GM19035 (cell line): ENCODE measurements at regions not wholly inside any gene's neighbourhood (a gene's known extent, or its start where the extent isn't known, plus 50 kb on each side); places are given as distances from the start of the nearest gene placed in this dataset.

Source experiments
- ATAC-seq: cut with Tn5 transposase; IDR thresholded peaks from one replicate; pipeline ENCODE4 v1.9.1; 2021; ENCODE audit not compliant: unreplicated experiment

DNA sequence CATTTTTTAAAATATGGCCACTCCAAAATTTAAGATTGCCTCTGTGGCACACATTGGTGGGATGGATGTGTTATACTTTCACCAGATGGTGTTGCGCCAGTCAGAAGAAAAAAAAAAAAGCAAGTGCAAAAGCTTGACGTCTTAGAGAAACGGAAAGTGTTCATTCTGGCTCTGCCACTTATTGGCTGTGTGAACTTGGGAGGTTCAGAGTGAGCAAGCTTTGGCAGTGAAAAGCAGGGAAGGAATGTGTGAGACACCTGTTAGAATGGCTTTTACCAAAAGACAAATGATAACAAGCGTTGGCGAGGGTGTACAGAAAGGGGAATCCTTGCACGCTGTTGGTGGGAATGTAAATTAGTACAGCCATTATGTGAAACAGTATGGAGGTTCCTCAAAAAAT lies 298.0 kb downstream of the TMEM114 start:
- no peak for ATAC-seq

DNA sequence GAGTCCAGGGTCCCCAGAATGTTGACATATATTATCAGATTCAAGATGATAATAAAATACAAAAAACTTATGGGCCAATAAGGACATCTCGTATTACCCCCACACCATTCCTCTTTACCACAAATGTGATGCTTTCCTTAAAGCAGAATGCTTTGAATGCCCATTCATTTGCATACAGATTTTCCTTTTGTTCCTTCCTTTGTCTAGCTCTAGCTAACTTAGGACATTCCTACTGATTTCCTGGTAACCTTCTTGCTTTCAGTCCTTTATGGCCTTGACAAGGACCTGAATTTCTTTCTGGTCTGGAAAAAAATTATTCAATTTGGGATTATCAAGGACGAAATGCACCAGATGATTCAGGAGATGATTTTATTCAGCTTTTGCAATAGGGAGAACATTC lies 304.0 kb downstream of the TMEM114 start:
- no peak for ATAC-seq

DNA sequence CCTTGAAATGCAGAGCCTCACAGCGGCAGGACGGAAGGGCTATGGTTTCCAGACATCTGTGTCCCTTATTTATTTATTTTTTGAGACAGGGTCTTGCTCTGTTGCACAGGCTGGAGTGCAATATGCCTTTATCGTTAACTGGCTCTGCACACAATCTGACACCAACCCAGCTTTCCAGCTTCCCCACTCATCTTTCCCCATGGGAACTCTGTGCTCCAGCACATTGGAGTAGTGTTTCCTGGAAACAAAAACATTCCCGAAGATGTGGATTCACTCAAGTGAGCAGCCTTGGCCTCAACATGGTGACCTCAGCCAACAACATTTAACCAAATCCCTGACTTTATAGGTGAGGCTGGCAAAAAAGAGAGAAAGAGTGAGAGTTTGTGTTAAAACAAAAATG lies 307.1 kb downstream of the TMEM114 start:
- ATAC-seq = no peak

DNA sequence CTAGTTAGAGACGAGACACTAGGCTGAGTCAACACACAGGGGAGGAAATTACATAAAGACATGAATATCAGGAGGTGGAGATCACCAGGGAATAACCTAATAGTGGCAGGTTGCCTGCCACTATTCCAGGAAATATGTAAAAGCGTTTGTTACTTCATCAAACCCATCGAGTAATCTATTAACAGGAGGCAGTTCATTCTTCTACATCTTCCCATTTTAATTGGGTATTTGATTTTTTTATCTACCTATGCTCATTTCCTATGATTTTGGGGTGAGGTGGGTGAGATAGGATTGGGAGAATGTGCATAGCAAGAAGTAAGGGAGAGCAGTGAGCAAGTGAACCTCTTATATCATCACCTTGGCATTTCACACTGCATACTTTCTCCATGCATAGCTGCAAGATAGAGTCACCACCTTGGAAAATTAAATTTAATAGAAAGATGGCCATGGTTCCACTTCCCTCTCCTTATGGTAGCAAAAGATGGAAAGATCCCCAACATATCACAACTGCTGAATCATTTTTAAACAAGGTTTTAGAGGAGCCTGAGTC lies 312.2 kb downstream of the TMEM114 start:
- ATAC-seq = no peak

DNA sequence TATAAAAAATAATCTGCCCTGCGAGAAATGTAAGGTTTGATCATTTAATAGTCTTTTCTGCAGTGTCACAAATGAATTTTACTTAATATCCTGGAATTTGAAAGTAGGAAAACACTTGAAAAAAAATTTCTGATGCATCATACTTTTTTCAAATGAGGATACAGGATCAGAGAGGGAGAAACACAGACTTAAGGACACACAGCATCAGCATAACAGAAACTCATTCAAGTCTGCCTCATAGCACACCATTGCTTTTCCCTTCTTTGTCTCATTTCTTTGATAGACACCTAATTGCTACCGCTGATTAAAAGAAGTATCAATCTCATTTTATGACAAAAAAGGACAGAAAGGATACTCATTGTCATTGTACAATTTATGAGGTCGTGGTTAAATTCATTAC lies 319.0 kb downstream of the TMEM114 start:
- no peak for ATAC-seq

DNA sequence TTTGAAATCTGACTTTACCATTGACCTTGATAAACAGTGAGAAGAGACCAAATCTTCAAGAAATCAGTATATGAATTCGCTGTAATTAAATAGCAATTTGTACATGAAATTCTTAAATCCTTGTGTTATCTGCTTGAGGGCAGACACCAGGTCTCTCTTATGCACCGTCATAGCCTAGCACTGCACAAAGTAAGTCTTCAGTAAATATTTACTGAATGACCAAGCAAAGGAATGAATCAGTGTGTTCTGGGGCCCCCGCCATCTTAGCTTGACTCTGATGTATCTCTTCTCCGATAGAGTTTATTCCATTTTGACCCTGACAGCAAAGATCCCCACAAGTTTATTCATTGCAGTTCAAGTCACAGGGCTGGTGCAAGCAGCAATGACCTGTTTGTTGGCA lies 328.0 kb downstream of the TMEM114 start:
- ATAC-seq = no peak

DNA sequence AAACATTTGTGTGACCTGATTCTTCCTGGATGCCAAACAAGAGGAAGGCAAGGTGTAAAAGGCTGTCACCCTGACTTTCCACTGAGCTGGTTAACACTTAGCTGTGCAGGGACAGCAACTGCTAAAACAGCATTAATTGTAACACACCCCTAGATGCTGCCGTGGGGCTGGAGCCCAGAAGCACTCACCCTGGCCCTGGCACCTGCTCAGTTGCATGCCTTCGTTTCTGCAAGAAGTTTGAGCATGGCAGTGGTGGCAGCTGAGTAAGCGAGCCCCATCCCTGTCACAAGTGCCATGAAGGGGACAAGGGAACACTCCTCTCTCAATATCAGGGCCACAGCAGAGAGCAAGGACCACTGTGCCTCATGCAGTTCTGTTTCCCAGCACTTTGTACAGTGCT lies 330.2 kb downstream of the TMEM114 start:
- ATAC-seq = no peak

DNA sequence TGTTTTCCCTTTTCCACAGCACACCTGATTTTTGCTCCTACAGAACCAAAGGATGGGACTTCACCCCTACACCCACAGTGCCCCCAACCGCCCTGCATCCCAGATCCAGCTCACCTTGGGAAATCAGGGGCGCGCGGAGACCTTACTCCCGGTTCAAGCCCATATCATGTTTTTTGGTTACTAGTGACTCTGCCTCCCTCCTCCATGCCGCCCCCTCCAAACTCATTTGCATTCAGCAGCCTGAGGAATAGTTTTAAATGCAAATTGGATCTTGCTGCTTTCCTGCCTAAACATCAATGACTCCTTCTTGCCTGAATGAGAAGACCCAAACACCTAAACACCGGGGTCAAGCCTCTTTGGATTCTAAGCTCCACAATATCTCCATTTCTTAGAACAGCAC lies 331.8 kb downstream of the TMEM114 start:
- ATAC-seq = no peak

DNA sequence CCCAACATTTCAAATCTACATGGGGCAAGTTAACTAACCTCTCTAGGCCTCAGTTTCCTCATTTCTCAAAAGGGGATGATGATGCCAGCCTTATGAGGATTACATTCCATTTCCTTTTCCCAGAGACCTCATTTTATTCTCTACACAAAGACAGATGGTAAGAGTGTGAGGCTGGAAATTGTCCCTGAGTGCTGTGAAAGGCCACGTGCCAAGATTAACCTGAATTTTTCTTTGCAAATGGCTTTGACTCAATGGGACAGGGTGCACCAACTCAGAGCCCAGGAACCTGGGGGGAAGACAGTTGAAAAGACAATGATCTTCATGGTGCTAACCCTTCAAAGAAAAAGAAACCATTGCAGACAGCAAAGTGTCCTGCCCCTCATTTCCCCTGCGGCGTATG lies 332.8 kb downstream of the TMEM114 start:
- no peak for ATAC-seq

DNA sequence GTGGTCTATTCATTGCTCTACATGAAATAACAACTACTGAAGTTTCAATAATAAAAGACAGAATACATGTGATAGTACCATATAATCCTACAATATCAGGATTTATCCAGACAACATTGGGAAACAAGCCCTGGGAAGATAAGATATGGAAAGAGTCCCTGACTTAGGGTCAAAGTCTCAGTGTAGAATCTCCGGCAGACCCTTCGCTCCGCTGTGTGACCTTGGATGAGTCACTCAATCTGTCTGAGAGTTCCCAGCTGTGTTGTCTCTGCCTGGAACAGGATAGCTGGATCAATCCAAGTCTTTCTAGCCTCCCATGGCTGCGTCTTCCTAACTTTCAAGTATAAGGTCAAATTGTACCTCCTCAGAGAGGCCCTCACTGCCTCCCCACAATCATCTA lies 335.9 kb downstream of the TMEM114 start:
- ATAC-seq = no peak

DNA sequence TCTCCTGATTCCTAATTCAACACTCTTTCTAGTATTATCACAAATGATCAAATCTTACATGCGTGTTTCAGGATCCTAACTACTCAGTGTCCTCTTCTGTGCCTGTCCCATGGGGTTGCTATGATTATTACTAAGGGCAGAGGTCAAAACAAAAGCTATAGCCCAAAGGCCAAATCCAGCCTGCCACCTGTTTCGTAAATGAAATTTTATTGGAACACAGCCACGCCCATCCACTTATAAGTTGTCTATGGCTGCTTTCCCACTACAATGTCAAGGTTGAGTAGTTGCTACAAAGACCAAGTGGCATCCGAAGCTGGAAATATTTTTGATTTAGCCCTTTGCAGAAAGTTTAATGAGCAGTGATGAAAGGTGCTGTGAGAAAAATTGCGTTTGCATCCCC lies 336.6 kb downstream of the TMEM114 start:
- ATAC-seq = no peak

DNA sequence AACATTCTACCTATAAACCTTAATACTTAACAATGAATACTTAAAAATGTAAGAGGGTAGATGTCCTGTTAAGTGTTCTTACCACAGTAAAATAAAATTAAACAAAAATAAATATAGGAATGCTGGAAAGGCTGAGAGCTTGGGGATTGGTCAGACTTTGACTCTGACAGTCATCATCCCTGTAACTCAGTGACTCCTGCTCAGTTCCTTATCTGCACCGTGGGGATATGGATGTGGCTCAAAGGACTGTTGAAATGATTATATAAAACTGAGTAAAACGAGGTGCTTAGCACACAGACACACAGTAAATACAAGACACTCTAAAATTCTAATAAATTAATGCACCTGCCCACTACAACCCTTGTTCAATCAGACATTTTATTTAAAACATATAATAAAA lies 338.6 kb downstream of the TMEM114 start:
- ATAC-seq = no peak

DNA sequence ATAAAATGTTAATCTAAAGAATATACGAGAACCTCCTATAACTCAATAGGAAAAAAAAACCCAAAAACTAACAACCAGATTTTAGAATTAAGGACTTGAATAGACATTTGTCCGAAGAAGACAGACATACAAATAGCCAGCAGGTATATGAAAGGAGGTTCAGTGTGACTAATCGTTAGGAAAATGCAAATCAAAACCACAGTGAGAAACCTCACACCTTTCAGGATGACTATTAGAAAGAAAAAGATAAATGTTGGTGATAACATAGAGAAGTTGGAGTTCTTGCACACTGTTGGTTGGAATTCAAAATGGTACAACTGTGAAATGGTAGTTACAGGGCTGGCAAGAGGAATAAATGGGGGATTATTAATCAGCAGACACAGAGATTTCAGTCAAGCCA lies 339.0 kb downstream of the TMEM114 start:
- no peak for ATAC-seq

DNA sequence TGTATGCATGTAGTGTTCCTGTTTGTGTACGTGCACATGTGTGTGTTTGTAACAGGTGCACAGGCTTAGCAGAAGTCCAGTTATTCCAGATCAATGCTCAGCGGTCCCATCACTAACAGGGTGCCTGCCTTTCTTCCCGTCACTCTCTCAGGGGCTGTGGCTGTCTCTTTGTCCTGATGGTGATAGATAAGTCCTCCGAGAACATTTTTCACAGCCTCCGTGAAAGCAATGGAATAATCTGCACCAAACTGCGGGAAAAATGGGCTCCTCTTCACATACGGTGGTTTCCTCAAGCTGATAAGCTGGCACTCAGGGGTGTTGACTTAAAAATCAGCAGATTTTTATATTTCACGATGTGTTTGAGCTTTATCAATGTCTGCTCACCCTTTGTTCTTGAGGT lies 342.3 kb downstream of the TMEM114 start:
- ATAC-seq = no peak

DNA sequence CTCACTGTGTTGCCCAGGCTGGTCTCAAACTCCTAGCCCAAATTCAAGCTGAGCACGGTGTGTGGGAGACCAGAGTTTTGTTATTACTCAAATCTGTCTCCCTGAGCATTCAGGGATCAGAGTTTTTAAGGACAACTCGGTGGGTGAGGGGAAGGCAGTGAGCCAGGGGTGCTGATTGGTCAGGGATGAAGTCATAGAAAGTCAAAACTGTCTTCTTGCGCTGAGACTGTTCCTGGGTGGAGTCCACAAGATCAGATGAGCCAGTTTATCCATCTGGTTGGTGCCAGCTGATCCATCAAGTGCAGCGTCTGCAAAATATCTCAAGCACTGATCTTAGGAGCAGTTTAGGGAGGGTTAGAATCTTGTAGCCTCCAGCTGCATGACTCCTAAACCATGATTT lies 346.3 kb downstream of the TMEM114 start:
- no peak for ATAC-seq

DNA sequence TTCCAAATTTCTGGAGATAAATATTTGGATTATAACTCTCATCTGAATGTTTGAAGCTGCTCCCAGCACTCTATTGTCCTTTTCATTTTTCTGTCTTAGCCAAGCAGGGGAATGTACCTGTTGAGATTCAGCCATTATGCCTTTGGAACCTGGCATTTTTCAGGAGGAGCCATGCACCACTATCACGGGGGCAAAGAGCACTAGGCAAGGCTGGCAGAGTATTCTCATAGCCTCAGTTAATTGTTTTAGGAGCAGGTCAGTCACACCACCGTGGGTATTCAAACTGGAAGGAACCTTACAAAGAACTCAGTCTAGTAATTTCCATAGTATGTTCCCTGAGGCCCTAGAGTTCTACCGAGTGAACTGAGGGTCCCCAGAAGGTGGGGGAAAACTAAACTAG lies 348.9 kb downstream of the TMEM114 start:
- ATAC-seq = no peak

DNA sequence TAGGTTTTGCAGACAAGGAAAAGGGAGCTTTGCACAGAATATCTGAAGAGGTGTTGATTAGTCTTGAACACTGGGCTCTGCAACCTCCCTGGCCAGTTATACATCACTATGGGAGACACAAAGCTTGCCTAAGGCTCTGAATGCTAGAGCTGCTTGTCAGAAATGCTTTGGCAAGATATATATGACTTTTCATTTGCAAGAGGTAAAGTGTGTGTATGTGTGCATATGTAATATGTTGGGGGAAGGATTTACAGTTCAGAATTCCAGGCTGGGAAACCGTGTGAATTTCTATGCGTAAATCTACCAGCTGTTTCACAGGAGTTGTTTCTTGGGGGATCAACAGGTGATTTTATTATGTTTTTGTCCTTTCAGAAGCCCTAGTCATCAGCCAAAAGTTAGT lies 350.9 kb downstream of the TMEM114 start:
- no peak for ATAC-seq

DNA sequence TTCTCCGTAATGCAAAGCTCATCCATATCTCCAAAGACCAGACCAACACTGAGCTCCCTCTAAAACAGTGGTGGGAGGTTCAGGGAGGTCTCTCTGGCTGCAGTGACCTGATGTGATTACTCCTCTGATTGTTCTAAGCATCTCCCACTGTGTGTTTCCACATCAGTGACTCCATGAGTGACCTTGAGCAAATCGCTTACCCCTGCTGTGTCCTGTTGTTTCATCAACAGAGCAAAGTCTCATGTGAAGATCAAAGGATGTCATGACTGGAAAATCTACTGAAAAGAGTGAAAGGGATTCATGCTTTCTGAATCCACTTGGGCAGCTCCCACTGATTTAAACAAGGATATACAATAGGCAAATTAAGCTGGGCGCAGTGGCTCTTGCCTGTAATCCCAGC lies 352.9 kb downstream of the TMEM114 start:
- ATAC-seq = no peak

DNA sequence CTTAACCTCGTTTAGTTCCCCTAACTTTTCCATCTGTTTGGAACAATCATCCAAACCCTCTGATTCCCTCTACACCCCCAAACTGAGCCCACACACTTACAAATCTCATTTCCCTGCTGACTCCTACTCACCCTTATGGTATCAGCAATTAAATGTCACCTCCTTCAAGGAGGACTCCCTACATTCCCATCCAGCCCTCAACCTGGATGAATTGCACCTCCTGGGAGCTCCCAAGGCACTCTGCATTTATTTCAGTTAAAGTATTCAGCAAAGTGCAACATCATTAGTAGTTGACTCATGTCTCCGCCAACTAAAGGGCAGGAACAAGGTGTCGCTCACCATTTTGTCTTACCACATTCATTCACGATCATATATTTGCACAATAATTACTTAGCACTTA lies 353.5 kb downstream of the TMEM114 start:
- no peak for ATAC-seq

DNA sequence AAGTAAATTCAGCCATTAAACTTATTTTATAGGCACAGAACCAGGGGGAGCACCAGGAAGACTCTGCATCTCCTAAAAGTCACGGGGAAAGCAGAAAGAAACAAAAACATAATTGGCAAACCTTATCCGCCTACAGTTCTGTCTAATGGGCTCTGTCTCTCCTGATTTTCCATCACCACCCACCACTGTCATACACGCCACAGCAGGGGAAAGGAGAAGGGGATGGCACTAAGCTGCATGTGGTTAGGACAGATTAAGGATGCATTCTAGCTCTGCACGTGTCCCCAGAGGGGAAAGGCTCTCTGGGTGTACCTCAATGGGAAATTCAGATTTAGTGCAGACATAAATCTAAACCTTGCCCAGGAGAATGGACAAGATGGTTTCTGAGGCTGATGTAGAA lies 359.8 kb downstream of the TMEM114 start:
- no peak for ATAC-seq

DNA sequence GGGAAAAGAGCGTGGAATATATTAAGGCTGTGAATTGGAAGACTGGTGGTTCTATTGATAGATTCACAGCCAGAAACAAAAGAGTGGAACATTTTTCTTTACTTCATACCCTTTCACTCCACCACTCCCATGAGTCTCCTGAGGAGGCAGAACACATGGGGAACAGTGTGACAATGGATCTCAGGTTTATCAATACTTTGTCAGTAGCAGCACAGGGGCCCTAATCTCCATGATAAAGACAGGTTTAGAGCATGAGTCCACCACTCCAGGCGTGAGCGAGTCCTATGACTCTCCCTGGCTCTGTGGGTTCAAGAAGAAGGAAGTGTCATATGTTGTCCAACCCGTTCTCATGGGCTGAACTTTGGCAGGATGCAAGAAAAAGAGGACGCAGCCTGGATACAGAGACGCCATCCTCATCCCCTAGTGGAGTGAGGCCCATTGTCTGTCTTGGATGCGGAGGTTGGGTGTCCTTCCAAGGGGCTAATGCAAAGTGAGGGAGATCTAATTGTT lies 361.2 kb downstream of the TMEM114 start:
- no peak for ATAC-seq

DNA sequence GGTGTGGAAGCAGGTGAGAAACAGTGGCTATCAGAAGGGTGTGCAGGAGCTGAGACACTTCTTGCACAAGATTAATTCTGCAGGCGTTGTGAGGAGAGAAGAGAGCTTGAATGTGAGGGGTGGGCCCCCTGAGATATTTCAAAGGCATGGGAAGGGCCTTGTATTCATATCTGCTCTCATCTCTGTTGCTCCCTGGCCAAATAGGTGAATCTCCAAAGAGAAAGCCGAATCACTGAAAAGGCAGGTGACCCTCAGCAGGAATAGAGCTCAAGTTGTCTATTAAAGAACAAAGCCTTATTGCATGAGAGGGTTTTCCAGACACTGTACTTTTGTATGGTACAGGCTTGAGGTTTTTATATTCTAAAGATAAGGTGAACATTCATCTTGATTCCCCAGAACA lies 373.1 kb downstream of the TMEM114 start:
- no peak for ATAC-seq

DNA sequence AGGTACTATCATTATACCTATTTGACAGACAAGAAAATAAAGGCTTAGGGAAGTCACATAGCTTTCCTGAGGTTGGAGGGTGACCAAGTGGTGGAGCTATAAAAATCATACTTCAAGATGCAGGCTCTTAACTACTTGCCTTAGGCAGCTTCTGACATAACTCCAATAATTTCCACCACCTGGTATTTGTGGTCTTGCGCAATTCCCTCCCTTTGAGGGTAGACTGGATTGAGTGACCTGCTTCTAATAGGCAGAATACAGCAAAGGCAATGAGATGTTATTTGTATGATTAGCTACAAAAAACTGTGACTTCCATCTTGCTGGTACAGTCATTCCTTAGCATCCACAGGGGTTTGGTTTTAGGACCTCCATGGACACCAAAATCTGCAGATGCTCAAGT lies 385.5 kb downstream of the TMEM114 start:
- ATAC-seq = no peak

DNA sequence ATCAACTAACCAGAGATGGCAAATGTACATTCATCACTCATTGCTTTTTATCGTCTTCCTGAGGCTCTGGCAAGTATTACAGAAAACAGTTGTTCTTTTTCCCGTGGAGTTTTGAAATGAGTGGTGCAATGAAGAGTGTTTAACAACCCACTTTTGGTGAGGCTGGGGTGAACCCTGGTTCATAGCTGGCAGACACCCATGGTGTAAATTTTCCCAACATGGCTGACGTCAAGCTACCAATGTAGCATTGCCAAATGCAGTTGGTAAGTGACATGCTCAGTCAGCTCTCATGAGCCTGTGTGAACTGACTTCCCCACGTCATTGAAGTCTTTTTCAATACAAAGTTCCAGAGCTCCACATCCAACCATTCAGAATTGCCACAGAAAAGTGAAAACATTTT lies 386.2 kb downstream of the TMEM114 start:
- ATAC-seq = no peak
